Thymus (tissue), 11 donors: ENCODE measurements at regions not wholly inside any gene's neighbourhood (a gene's known extent, or its start where the extent isn't known, plus 50 kb on each side); places are given as distances from the start of the nearest gene placed in this dataset.

Experiments used
- DNase-seq, 9 donors: peaks; one replicate each; pipeline ENCODE4 v3.0.0-alpha.2; 2013; ENCODE audit warnings: low spot score in 9 of 9, low read depth in 6 of 9, missing footprints in 1 of 9
- H3K27ac ChIP-seq, 2 donors: one replicate each; pipeline ENCODE4 v1.5.1; 2013; ENCODE audit warnings: control low read depth in 1 of 2, low read depth in 1 of 2, low read length in 1 of 2, mild to moderate bottlenecking in 1 of 2, moderate library complexity in 1 of 2
- H3K27me3 ChIP-seq, 2 donors: one replicate each; pipeline ENCODE4 v1.5.1; 2013; ENCODE audit warnings: low read length in 1 of 2; ENCODE audit not compliant: control insufficient read depth in 2 of 2, insufficient read depth in 1 of 2
- H3K36me3 ChIP-seq, 2 donors: one replicate each; pipeline ENCODE4 v1.5.1; 2013; ENCODE audit warnings: low read length in 1 of 2, mild to moderate bottlenecking in 1 of 2, moderate library complexity in 1 of 2; ENCODE audit not compliant: control insufficient read depth in 2 of 2, insufficient read depth in 2 of 2
- H3K4me1 ChIP-seq, 2 donors: one replicate each; pipeline ENCODE4 v1.5.1; 2013; ENCODE audit warnings: low read length in 2 of 2; ENCODE audit not compliant: control insufficient read depth in 2 of 2, insufficient read depth in 2 of 2
- H3K4me3 ChIP-seq, 2 donors: one replicate each; pipeline ENCODE4 v1.5.1; 2013; ENCODE audit warnings: low read length in 2 of 2, control low read depth in 1 of 2, mild to moderate bottlenecking in 1 of 2
- H3K9me3 ChIP-seq, 2 donors: one replicate each; pipeline ENCODE4 v1.5.1; 2013; ENCODE audit warnings: low read length in 1 of 2, mild to moderate bottlenecking in 1 of 2; ENCODE audit not compliant: control insufficient read depth in 2 of 2, insufficient read depth in 1 of 2
- WGBS: extraction: QIAGEN DNeasy Blood & Tissue Kit; methylation state at CpG from one replicate; pipeline ENCODE4 v1.1.7; 2013; 5-methylcytosine and 5-hydroxymethylcytosine counted together
- donor health status: healthy.

GRCh38 chr6:93822434-93823265, 403.3 kb upstream of the EPHA7 start:
- no peak for DNase-seq
- Histone ChIP-seq H3K4me1 (no peaks in the 10 kb centered on the region), H3K27ac (no peak overlapping the region), H3K9me3 (no peaks in the 10 kb centered on the region), H3K4me3 (no peak overlapping the region), H3K27me3 (no peaks in the 10 kb centered on the region), H3K36me3 (no peaks in the 10 kb centered on the region)
- WGBS, result 97% methylated on average over 4 of the region's 4 CpGs

GRCh38 chr6:93821953-93822352, 402.6 kb upstream of the EPHA7 start:
- Histone ChIP-seq H3K9me3 (no peaks in the 10 kb centered on the region), H3K4me3 (no peak overlapping the region), H3K36me3 (no peaks in the 10 kb centered on the region)

GRCh38 chr6:93820465-93821082, 401.2 kb upstream of the EPHA7 start:
- DNase-seq, result no peak
- H3K4me1 ChIP-seq, result no peaks in the 10 kb centered on the region
- WGBS, result 68% methylated on average over 1 of the region's 1 CpG

More at GRCh38 chr6:93821953-93822352, 402.6 kb upstream of the EPHA7 start:
- no peak for DNase-seq
- Histone ChIP-seq H3K27ac (no peak overlapping the region), H3K4me1 (no peaks in the 10 kb centered on the region), H3K27me3 (no peaks in the 10 kb centered on the region)

GRCh38 chr6:93819189-93819588, 399.8 kb upstream of the EPHA7 start:
- Histone ChIP-seq H3K27ac (no peak overlapping the region), H3K9me3 (no peaks in the 10 kb centered on the region), H3K4me3 (no peak overlapping the region), H3K36me3 (no peaks in the 10 kb centered on the region), H3K27me3 (no peaks in the 10 kb centered on the region), H3K4me1 (no peaks in the 10 kb centered on the region)
- WGBS, result 9% methylated on average over 3 of the region's 3 CpGs
- no peak for DNase-seq

More at GRCh38 chr6:93820465-93821082, 401.2 kb upstream of the EPHA7 start:
- Histone ChIP-seq H3K36me3 (no peaks in the 10 kb centered on the region), H3K9me3 (no peaks in the 10 kb centered on the region), H3K27ac (no peak overlapping the region), H3K4me3 (no peak overlapping the region), H3K27me3 (no peaks in the 10 kb centered on the region)

GRCh38 chr6:93817937-93818336, 398.6 kb upstream of the EPHA7 start:
- no peak for DNase-seq
- H3K27me3 ChIP-seq, result no peaks in the 10 kb centered on the region

GRCh38 chr6:93806409-93807270, 387.3 kb upstream of the EPHA7 start:
- Histone ChIP-seq H3K36me3 (no peaks in the 10 kb centered on the region), H3K4me1 (no peaks in the 10 kb centered on the region), H3K4me3 (no peak overlapping the region), H3K27ac (no peak overlapping the region), H3K9me3 (no peaks in the 10 kb centered on the region), H3K27me3 (no peaks in the 10 kb centered on the region)
- DNase-seq, result no peak
- WGBS, result 93% methylated on average over 4 of the region's 4 CpGs

More at GRCh38 chr6:93817937-93818336, 398.6 kb upstream of the EPHA7 start:
- no peaks in the 10 kb centered on the region for H3K9me3 ChIP-seq
- no peaks in the 10 kb centered on the region for H3K4me1 ChIP-seq
- H3K27ac ChIP-seq, result no peak overlapping the region
- H3K4me3 ChIP-seq, result no peak overlapping the region
- H3K36me3 ChIP-seq, result no peaks in the 10 kb centered on the region

- Histone ChIP-seq H3K27ac (no peak overlapping the region), H3K4me1 (no peaks in the 10 kb centered on the region), H3K36me3 (no peaks in the 10 kb centered on the region), H3K9me3 (no peaks in the 10 kb centered on the region), H3K27me3 (no peaks in the 10 kb centered on the region), H3K4me3 (no peak overlapping the region)
- WGBS, result 83% methylated on average over 2 of the region's 2 CpGs
- no peak for DNase-seq
These were observed 381.9 kb upstream of the EPHA7 start for GRCh38 chr6:93801101-93801847.

- H3K4me1 ChIP-seq, result no peaks in the 10 kb centered on the region
- H3K4me3 ChIP-seq, result no peak overlapping the region
- H3K9me3 ChIP-seq, result no peaks in the 10 kb centered on the region
- H3K27ac ChIP-seq, result no peak overlapping the region
- H3K27me3 ChIP-seq, result no peaks in the 10 kb centered on the region
- 81% methylated on average over 3 of the region's 3 CpGs for WGBS
- no peaks in the 10 kb centered on the region for H3K36me3 ChIP-seq
- no peak for DNase-seq
These were observed 379.9 kb upstream of the EPHA7 start for GRCh38 chr6:93799226-93799625.
